Body of pancreas (tissue), 4 donors: ENCODE measurements at regions not wholly inside any gene's neighbourhood (a gene's known extent, or its start where the extent isn't known, plus 50 kb on each side); places are given as distances from the start of the nearest gene placed in this dataset.

ENCODE experiments used
- CTCF ChIP-seq, 7 experiments: fragments of 450-650 bp in 4 of 7; fragments of 200-600 bp in 3 of 7; sonication (generic) in 3 of 7; IDR thresholded peaks; one replicate each; pipeline ENCODE4 v1.5.1; 2016 to 2019; ENCODE audit warnings: antibody characterized with exemption in 7 of 7
- POLR2A ChIP-seq, 3 donors: fragments of 450-650 bp; IDR thresholded peaks; one replicate each; pipeline ENCODE4 v1.6.1; 2016; ENCODE audit warnings: antibody characterized with exemption in 3 of 3, mild to moderate bottlenecking in 2 of 3

- no peak for TF ChIP-seq POLR2A (IDR thresholded peaks at IDR 0.05)
- no peak for TF ChIP-seq CTCF (IDR thresholded peaks at IDR 0.05)
Measured at GRCh38 chr11:119486691-119487259, 63.8 kb upstream of the THY1 start.
